BJ (cell line): ENCODE measurements at regions not wholly inside any gene's neighbourhood (a gene's known extent, or its start where the extent isn't known, plus 50 kb on each side); places are given as distances from the start of the nearest gene placed in this dataset.

Source experiments
- CTCF ChIA-PET: fragments of 350-600 bp; formaldehyde crosslinking; extraction: SDS; loops from one replicate; lab custom pipeline; 2021; ENCODE audit warnings: antibody characterized with exemption, inconsistent platforms; lab: Yijun Ruan, JAX
- POLR2A ChIA-PET: fragments of 300-600 bp; sonication (Branson Sonifier 250); formaldehyde crosslinking; extraction: SDS; loops from one replicate; lab custom pipeline; 2021; ENCODE audit warnings: antibody characterized with exemption; lab: Charles Lee
- DNase-seq: peaks from one replicate; pipeline ENCODE4 v3.0.0-alpha.2; 2011; ENCODE audit warnings: low read depth
- H3K27me3 ChIP-seq: 2 replicates; pipeline ENCODE4 v1.6.0; 2011; ENCODE audit warnings: low read length; ENCODE audit not compliant: control insufficient read depth, insufficient read depth
- H3K36me3 ChIP-seq: 2 replicates; pipeline ENCODE4 v1.5.1; 2011; ENCODE audit warnings: low read length; ENCODE audit not compliant: control insufficient read depth, insufficient read depth
- H3K4me3 ChIP-seq: 2 replicates; pipeline ENCODE4 v1.5.1; 2011; ENCODE audit warnings: low read depth, mild to moderate bottlenecking, control low read depth, low read length
- CTCF ChIP-seq: IDR thresholded peaks from 2 replicates; pipeline ENCODE4 v1.5.1; 2011; ENCODE audit warnings: low read depth, mild to moderate bottlenecking, control low read depth, inconsistent platforms, low read length, moderate library complexity; ENCODE audit not compliant: insufficient read depth

- POLR2A ChIA-PET, result no interaction called here
- DNase-seq, result no peak
- Histone ChIP-seq H3K27me3 (no peaks in the 10 kb centered on the region), H3K4me3 (no peak overlapping the region), H3K36me3 (no peaks in the 10 kb centered on the region)
- CTCF ChIA-PET, result interaction anchor here (0.9 to 2.5 kb wide), 7 partner anchors 11 to 224 kb away, joined by 3 to 14 read pairs (median 3); no protein-coding TSS in a partner anchor
- TF ChIP-seq CTCF, result no peak
These were observed 126.5 kb upstream of the LARP1 start for GRCh38 chr5:154628685-154629084.

- H3K36me3 ChIP-seq, result no peaks in the 10 kb centered on the region
- no peak for TF ChIP-seq CTCF
- no peak overlapping the region for H3K4me3 ChIP-seq
- peak; percentile 92 for DNase-seq
- no peaks in the 10 kb centered on the region for H3K27me3 ChIP-seq
- CTCF ChIA-PET, result interaction anchor here (0.7 to 2.4 kb wide), 8 partner anchors 10 to 223 kb away, joined by 3 to 10 read pairs (median 4); no protein-coding TSS in a partner anchor
- POLR2A ChIA-PET, result no interaction called here
These were observed 127.2 kb upstream of the LARP1 start for GRCh38 chr5:154627698-154628678.

GRCh38 chr5:154626876-154627557 lies 128.2 kb upstream of the LARP1 start:
- no peak for TF ChIP-seq CTCF
- DNase-seq, result no peak
- Histone ChIP-seq H3K4me3 (no peak overlapping the region), H3K27me3 (no peaks in the 10 kb centered on the region), H3K36me3 (no peaks in the 10 kb centered on the region)
- CTCF ChIA-PET, result interaction anchor here (0.6 to 2.4 kb wide), 8 partner anchors 13 to 287 kb away, joined by 3 to 10 read pairs (median 4); no protein-coding TSS in a partner anchor
- POLR2A ChIA-PET, result no interaction called here

- no peak for TF ChIP-seq CTCF
- DNase-seq, result no peak
- Histone ChIP-seq H3K27me3 (no peaks in the 10 kb centered on the region), H3K4me3 (no peak overlapping the region), H3K36me3 (no peaks in the 10 kb centered on the region)
- CTCF ChIA-PET, result interaction anchor here (0.7 to 1.8 kb wide), 2 partner anchors 15 to 159 kb away, joined by 3 to 5 read pairs; no protein-coding TSS in a partner anchor
- POLR2A ChIA-PET, result no interaction called here
These were observed 130.1 kb upstream of the LARP1 start for GRCh38 chr5:154625031-154625430.

GRCh38 chr5:154624341-154624740 lies 130.8 kb upstream of the LARP1 start:
- no peaks in the 10 kb centered on the region for H3K36me3 ChIP-seq
- DNase-seq, result no peak
- no peak for TF ChIP-seq CTCF
- CTCF ChIA-PET, result interaction anchor here (0.7 kb wide), 1 partner anchor 15 kb away, joined by 3 read pairs; no protein-coding TSS in a partner anchor
- H3K27me3 ChIP-seq, result no peaks in the 10 kb centered on the region
- H3K4me3 ChIP-seq, result no peak overlapping the region
- POLR2A ChIA-PET, result no interaction called here
